ENCODE measurements at regions not wholly inside any gene's neighbourhood (a gene's known extent, or its start where the extent isn't known, plus 50 kb on each side); places are given as distances from the start of the nearest gene placed in this dataset.

GRCh38 chr11:115760461-115761320 lies 256.5 kb upstream of the CADM1 start:
- no peak overlapping the region for H3K27ac Mint-ChIP-seq
- peaks cover 1% of the 10 kb centered on the region for H3K36me3 Mint-ChIP-seq (ENCODE audit: insufficient read depth)
- H3K4me1 Mint-ChIP-seq (ENCODE audit: low read depth): peaks cover 3% of the 10 kb centered on the region
- no peaks in the 10 kb centered on the region for H3K9me3 Mint-ChIP-seq (ENCODE audit: low read depth)
- peaks cover 44% of the 10 kb centered on the region for H3K27me3 Mint-ChIP-seq
- DNase-seq (ENCODE audit: low spot score, unreplicated experiment): no peak
- no peak for TF ChIP-seq CTCF (IDR thresholded peaks at IDR 0.05; ENCODE audit: unreplicated experiment)
- H3K4me3 Mint-ChIP-seq (ENCODE audit: low read depth): peak overlapping the region; percentile 70

GRCh38 chr11:115759622-115760460 lies 255.6 kb upstream of the CADM1 start:
- peaks cover 3% of the 10 kb centered on the region for H3K4me1 Mint-ChIP-seq (ENCODE audit: low read depth)
- H3K27me3 Mint-ChIP-seq: peaks cover 44% of the 10 kb centered on the region
- H3K4me3 Mint-ChIP-seq (ENCODE audit: low read depth): peak overlapping the region; percentile 70
- H3K9me3 Mint-ChIP-seq (ENCODE audit: low read depth): no peaks in the 10 kb centered on the region
- peak; percentile 39 for DNase-seq (ENCODE audit: low spot score, unreplicated experiment)
- TF ChIP-seq CTCF (IDR thresholded peaks at IDR 0.05; ENCODE audit: unreplicated experiment): no peak
- peaks cover 1% of the 10 kb centered on the region for H3K36me3 Mint-ChIP-seq (ENCODE audit: insufficient read depth)
- no peak overlapping the region for H3K27ac Mint-ChIP-seq

- Mint-ChIP-seq H3K27ac (no peak overlapping the region), H3K4me1 (ENCODE audit: low read depth) (peaks cover 3% of the 10 kb centered on the region), H3K27me3 (peaks cover 55% of the 10 kb centered on the region)
These were observed 253.8 kb upstream of the CADM1 start for GRCh38 chr11:115758011-115758410.

GRCh38 chr11:115751243-115752015 lies 247.2 kb upstream of the CADM1 start:
- Mint-ChIP-seq H3K4me1 (ENCODE audit: low read depth) (peaks cover 25% of the 10 kb centered on the region), H3K4me3 (ENCODE audit: low read depth) (no peak overlapping the region), H3K27ac (no peak overlapping the region), H3K36me3 (ENCODE audit: insufficient read depth) (no peaks in the 10 kb centered on the region), H3K27me3 (peaks cover 42% of the 10 kb centered on the region), H3K9me3 (ENCODE audit: low read depth) (no peaks in the 10 kb centered on the region)
- no peak for TF ChIP-seq CTCF (IDR thresholded peaks at IDR 0.05; ENCODE audit: unreplicated experiment)
- no peak for DNase-seq (ENCODE audit: low spot score, unreplicated experiment)

More at GRCh38 chr11:115758011-115758410, 253.8 kb upstream of the CADM1 start:
- Mint-ChIP-seq H3K36me3 (ENCODE audit: insufficient read depth) (peaks cover 1% of the 10 kb centered on the region), H3K4me3 (ENCODE audit: low read depth) (no peak overlapping the region), H3K9me3 (ENCODE audit: low read depth) (no peaks in the 10 kb centered on the region)
- TF ChIP-seq CTCF (IDR thresholded peaks at IDR 0.05; ENCODE audit: unreplicated experiment): no peak
- no peak for DNase-seq (ENCODE audit: low spot score, unreplicated experiment)

All from progenitor cell of endocrine pancreas (in vitro differentiated cells).